Caco-2 (cell line): ENCODE measurements at regions not wholly inside any gene's neighbourhood (a gene's known extent, or its start where the extent isn't known, plus 50 kb on each side); places are given as distances from the start of the nearest gene placed in this dataset.

Experiments
- BruUV-seq: library from RNA; stranded (reverse); fragments of 400-500 nt; replicated peaks from 2 replicates; lab custom pipeline; 2021; lab: Mats Ljungman, UMichigan
- CTCF ChIA-PET: fragments of 300-600 bp; sonication (Branson Sonifier 250); formaldehyde crosslinking; loops from one replicate; lab custom pipeline; 2022; ENCODE audit warnings: antibody characterized with exemption; lab: Charles Lee
- POLR2A ChIA-PET: fragments of 300-600 bp; sonication (Branson Sonifier 250); formaldehyde crosslinking; loops from one replicate; lab custom pipeline; 2022; ENCODE audit warnings: antibody characterized with exemption; lab: Charles Lee
- DNase-seq, 2 experiments: peaks; one replicate each; pipeline versions ENCODE4 v3.0.0 to v3.0.0-alpha.2; 2020 to 2022
- H3K27me3 ChIP-seq: replicated peaks from 2 replicates; pipeline ENCODE4 v1.6.0; 2011; ENCODE audit warnings: low read length; ENCODE audit not compliant: control insufficient read depth, insufficient read depth
- H3K36me3 ChIP-seq: 2 replicates; pipeline ENCODE4 v1.5.1; 2011; ENCODE audit warnings: low read length; ENCODE audit not compliant: control insufficient read depth, insufficient read depth
- H3K4me1 ChIP-seq: fragments of 250-450 bp; sonication (Bioruptor Pico); 2 replicates; pipeline ENCODE4 v1.5.1; 2020; ENCODE audit warnings: mild to moderate bottlenecking
- H3K4me3 ChIP-seq: 2 replicates; pipeline ENCODE4 v1.5.1; 2011; ENCODE audit warnings: low read depth, mild to moderate bottlenecking, control low read depth, low read length
- H3K9me3 ChIP-seq: fragments of 250-450 bp; sonication (Bioruptor Pico); 2 replicates; pipeline ENCODE4 v1.5.1; 2020; ENCODE audit warnings: mild to moderate bottlenecking, moderate library complexity
- H3K27ac Mint-ChIP-seq: one replicate; pipeline ENCODE4 v1.8.0; 2022; ENCODE audit warnings: mixed read lengths; ENCODE audit not compliant: unreplicated experiment
- H3K27me3 Mint-ChIP-seq: one replicate; pipeline ENCODE4 v1.8.0; 2022; ENCODE audit warnings: mixed read lengths; ENCODE audit not compliant: insufficient read depth, unreplicated experiment
- H3K36me3 Mint-ChIP-seq: one replicate; pipeline ENCODE4 v1.8.0; 2022; ENCODE audit warnings: mild to moderate bottlenecking, mixed read lengths; ENCODE audit not compliant: insufficient read depth, unreplicated experiment
- H3K4me1 Mint-ChIP-seq: one replicate; pipeline ENCODE4 v1.8.0; 2022; ENCODE audit warnings: low read depth, mixed read lengths; ENCODE audit not compliant: unreplicated experiment
- H3K4me3 Mint-ChIP-seq: one replicate; pipeline ENCODE4 v1.8.0; 2022; ENCODE audit warnings: mild to moderate bottlenecking, moderate library complexity, mixed read lengths; ENCODE audit not compliant: unreplicated experiment
- H3K9me3 Mint-ChIP-seq: one replicate; pipeline ENCODE4 v1.8.0; 2022; ENCODE audit warnings: mixed read lengths; ENCODE audit not compliant: unreplicated experiment
- CTCF ChIP-seq, 2 experiments: fragments of 200-600 bp in 1 of 2; IDR thresholded peaks; 1 replicate in 1 of 2; 2 replicates in 1 of 2; pipeline versions ENCODE4 v1.5.1 to v1.8.0; 2011 to 2022; ENCODE audit warnings: antibody characterized with exemption in 1 of 2, control low read depth in 1 of 2, inconsistent platforms in 1 of 2, low read depth in 1 of 2, low read length in 1 of 2, mild to moderate bottlenecking in 1 of 2, moderate library complexity in 1 of 2; ENCODE audit not compliant: insufficient read depth in 1 of 2, severe bottlenecking in 1 of 2, unreplicated experiment in 1 of 2
- intact Hi-C: fragments of 100-400 bp; cut with micrococcal nuclease; formaldehyde crosslinking; loops from one replicate; pipeline ENCODE4 v1.10.0; 2022; ENCODE audit not compliant: unreplicated experiment

DNA sequence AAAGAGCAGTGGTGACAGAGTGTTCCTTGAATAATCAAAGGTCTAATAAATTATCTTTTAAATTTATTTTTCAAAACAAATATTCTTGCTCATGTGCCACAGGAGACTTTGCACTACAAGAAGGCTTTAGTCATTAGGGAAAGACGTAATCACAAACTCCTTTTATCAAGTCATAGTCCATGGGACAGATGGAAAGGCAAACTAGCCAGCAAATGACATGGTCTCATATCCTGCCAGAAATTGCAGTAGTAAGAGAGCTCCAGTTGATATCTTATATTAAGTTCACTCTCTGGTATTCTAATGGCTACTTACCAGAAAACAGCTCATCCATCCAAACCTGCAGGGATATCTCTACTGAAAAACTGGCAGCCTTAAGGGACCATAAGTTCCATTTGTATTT is 225.0 kb upstream of the TP63 start:
- Mint-ChIP-seq H3K4me3 (no peak overlapping the region), H3K9me3 (no peaks in the 10 kb centered on the region), H3K4me1 (no peaks in the 10 kb centered on the region), H3K36me3 (no peaks in the 10 kb centered on the region), H3K27ac (no peak overlapping the region), H3K27me3 (peaks cover 4% of the 10 kb centered on the region)
- no peak for TF ChIP-seq CTCF (IDR thresholded peaks at IDR 0.05; ENCODE audit: insufficient read depth in 1 of 2, low read depth in 1 of 2, low read length in 1 of 2, severe bottlenecking in 1 of 2, unreplicated experiment in 1 of 2)
- ChIA-PET CTCF (no interaction called here), POLR2A (no interaction called here)
- H3K4me1 ChIP-seq = no peaks in the 10 kb centered on the region
- no peaks in the 10 kb centered on the region for H3K9me3 ChIP-seq
- H3K36me3 ChIP-seq = no peaks in the 10 kb centered on the region
- no peaks in the 10 kb centered on the region for H3K27me3 ChIP-seq
- intact Hi-C loops = no loop called here
- no peak overlapping the region for H3K4me3 ChIP-seq
- BruUV-seq = no TSS peak
- DNase-seq = no peak

DNA sequence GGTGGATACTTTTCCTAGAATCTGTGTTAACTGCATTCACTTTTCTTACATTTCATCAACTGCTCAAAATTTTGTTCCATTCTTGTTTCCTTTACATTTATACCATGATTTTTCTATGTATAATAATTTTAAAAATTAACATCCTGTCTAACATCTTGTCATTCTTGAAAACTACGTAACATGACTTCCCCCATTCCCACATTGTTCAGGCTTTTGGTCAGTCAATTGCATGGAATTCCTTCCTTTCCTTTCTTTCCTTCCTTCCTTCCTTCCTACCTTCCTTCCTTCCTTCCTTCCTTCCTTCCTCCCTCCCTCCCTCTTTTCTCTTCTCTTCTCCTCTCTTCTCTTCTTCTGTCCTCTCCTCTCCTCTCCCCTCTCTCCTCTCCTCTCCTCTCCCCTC is 220.7 kb upstream of the TP63 start:
- BruUV-seq = no TSS peak
- intact Hi-C loops = no loop called here
- Histone ChIP-seq H3K36me3 (no peaks in the 10 kb centered on the region), H3K4me3 (no peak overlapping the region), H3K27me3 (no peaks in the 10 kb centered on the region), H3K9me3 (no peaks in the 10 kb centered on the region), H3K4me1 (no peaks in the 10 kb centered on the region)
- ChIA-PET POLR2A (no interaction called here), CTCF (no interaction called here)
- Mint-ChIP-seq H3K27ac (no peak overlapping the region), H3K36me3 (no peaks in the 10 kb centered on the region), H3K9me3 (no peaks in the 10 kb centered on the region), H3K27me3 (peaks cover 8% of the 10 kb centered on the region), H3K4me3 (no peak overlapping the region), H3K4me1 (no peaks in the 10 kb centered on the region)
- TF ChIP-seq CTCF (IDR thresholded peaks at IDR 0.05; ENCODE audit: insufficient read depth in 1 of 2, low read depth in 1 of 2, low read length in 1 of 2, severe bottlenecking in 1 of 2, unreplicated experiment in 1 of 2) = no peak
- DNase-seq = no peak

- TF ChIP-seq CTCF (IDR thresholded peaks at IDR 0.05; ENCODE audit: insufficient read depth in 1 of 2, low read depth in 1 of 2, low read length in 1 of 2, severe bottlenecking in 1 of 2, unreplicated experiment in 1 of 2) = no peak
- Mint-ChIP-seq H3K4me3 (no peak overlapping the region), H3K36me3 (no peaks in the 10 kb centered on the region), H3K9me3 (no peaks in the 10 kb centered on the region), H3K27me3 (peaks cover 7% of the 10 kb centered on the region), H3K4me1 (no peaks in the 10 kb centered on the region), H3K27ac (no peak overlapping the region)
- intact Hi-C loops = no loop called here
- CTCF ChIA-PET = interaction anchor here (0.6 kb wide), 1 partner anchor 23 kb away, joined by 3 read pairs; no protein-coding TSS in a partner anchor
- no peak overlapping the region for H3K4me3 ChIP-seq
- no TSS peak for BruUV-seq
- H3K36me3 ChIP-seq = no peaks in the 10 kb centered on the region
- H3K27me3 ChIP-seq = no peaks in the 10 kb centered on the region
- H3K9me3 ChIP-seq = no peaks in the 10 kb centered on the region
- no peaks in the 10 kb centered on the region for H3K4me1 ChIP-seq
- POLR2A ChIA-PET = no interaction called here
- DNase-seq = no peak
These were observed 212.2 kb upstream of the TP63 start for GRCh38 chr3:189419038-189419437.
